DOHH2 (cell line): ENCODE measurements at regions not wholly inside any gene's neighbourhood (a gene's known extent, or its start where the extent isn't known, plus 50 kb on each side); places are given as distances from the start of the nearest gene placed in this dataset.

ENCODE experiments used
- H3F3A ChIP-seq: fragments of 200-600 bp; sonication (generic), shearing (Covaris generic); 2 replicates; pipeline ENCODE4 v1.6.0; 2016; ENCODE audit warnings: antibody characterized with exemption, mild to moderate bottlenecking; ENCODE audit not compliant: control insufficient read depth, insufficient read depth
- H3K27ac ChIP-seq: fragments of 200-600 bp; sonication (generic); 2 replicates; pipeline ENCODE4 v1.5.1; 2014; ENCODE audit warnings: low read depth, mild to moderate bottlenecking, low read length, moderate library complexity
- H3K27me3 ChIP-seq: fragments of 200-600 bp; sonication (generic); 2 replicates; pipeline ENCODE4 v1.6.1; 2014; ENCODE audit warnings: mild to moderate bottlenecking, low read length, mixed read lengths; ENCODE audit not compliant: control insufficient read depth
- H3K36me3 ChIP-seq: fragments of 200-600 bp; sonication (generic); 2 replicates; pipeline ENCODE4 v1.6.1; 2014; ENCODE audit warnings: mild to moderate bottlenecking, low read length, moderate library complexity, mixed read lengths; ENCODE audit not compliant: control insufficient read depth
- H3K4me1 ChIP-seq: fragments of 200-600 bp; sonication (generic); 2 replicates; pipeline ENCODE4 v1.6.1; 2014; ENCODE audit warnings: mild to moderate bottlenecking, low read length, mixed read lengths; ENCODE audit not compliant: control insufficient read depth
- H3K4me2 ChIP-seq: fragments of 200-600 bp; sonication (generic); 2 replicates; pipeline ENCODE4 v1.6.0; 2014; ENCODE audit warnings: mild to moderate bottlenecking, low read length, moderate library complexity
- H3K4me3 ChIP-seq: fragments of 200-600 bp; sonication (generic); 2 replicates; pipeline ENCODE4 v1.5.1; 2014; ENCODE audit warnings: mild to moderate bottlenecking, low read length, mixed read lengths
- H3K79me2 ChIP-seq: fragments of 200-600 bp; sonication (generic); 2 replicates; pipeline ENCODE4 v1.6.1; 2014; ENCODE audit warnings: mild to moderate bottlenecking, low read length, mixed read lengths; ENCODE audit not compliant: control insufficient read depth
- H3K9me2 ChIP-seq: fragments of 200-600 bp; sonication (generic); replicated peaks from 2 replicates; pipeline ENCODE4 v1.6.1; 2014; ENCODE audit warnings: mild to moderate bottlenecking, low read length, mixed read lengths; ENCODE audit not compliant: control insufficient read depth
- H3K9me3 ChIP-seq: fragments of 200-600 bp; sonication (generic); 2 replicates; pipeline ENCODE4 v1.6.1; 2014; ENCODE audit warnings: antibody characterized with exemption, low read length, mixed read lengths; ENCODE audit not compliant: control insufficient read depth, insufficient read depth
- H4K20me1 ChIP-seq: fragments of 200-600 bp; sonication (generic); 2 replicates; pipeline ENCODE4 v1.6.0; 2014; ENCODE audit warnings: low read depth, mild to moderate bottlenecking, antibody characterized with exemption, low read length, moderate library complexity; ENCODE audit not compliant: control insufficient read depth, insufficient read depth
- CTCF ChIP-seq: fragments of 200-600 bp; sonication (generic); IDR thresholded peaks from one replicate; pipeline ENCODE4 v1.5.1; 2014; ENCODE audit warnings: antibody characterized with exemption, mild to moderate bottlenecking, low read depth, low read length; ENCODE audit not compliant: poor library complexity, severe bottlenecking
- EZH2phosphoT487 ChIP-seq: fragments of 200-600 bp; sonication (generic); IDR thresholded peaks from 2 replicates; pipeline ENCODE4 v1.6.1; 2017; ENCODE audit warnings: borderline replicate concordance, mild to moderate bottlenecking, antibody characterized with exemption, low read length, moderate library complexity, mixed read lengths

DNA sequence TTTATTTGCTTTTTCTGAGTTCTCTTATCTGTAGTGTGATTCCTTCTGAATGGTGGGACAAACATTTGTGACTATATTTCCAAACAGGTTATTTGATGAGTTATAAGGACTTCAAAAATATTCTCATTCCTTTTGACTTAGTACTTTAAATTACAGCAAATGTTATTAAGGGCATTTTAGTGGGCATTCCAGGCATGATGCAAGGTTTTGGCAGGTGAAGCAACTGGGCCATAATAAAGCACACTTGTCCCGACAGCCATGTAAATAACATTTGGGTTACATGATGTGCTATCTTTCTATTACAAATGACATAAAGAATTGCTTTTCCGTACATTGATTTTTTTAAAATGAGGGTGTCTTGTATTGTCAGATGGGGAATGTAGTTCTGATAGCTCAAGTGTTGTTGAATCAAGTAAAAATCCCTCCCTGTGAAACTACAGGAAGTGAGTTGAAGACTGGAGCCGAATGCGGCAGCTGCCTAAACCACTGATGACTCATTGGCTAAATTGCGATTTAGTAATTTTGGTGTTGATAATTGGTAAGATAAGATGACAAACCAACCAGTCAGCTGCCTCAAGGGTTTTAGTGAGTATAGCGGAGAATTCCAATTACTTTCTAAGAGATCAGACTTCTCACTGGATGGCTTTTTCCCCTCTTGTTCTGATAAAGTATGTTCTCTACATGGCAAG, 231.3 kb upstream of the NPY start:
- H3K4me1 ChIP-seq: no peaks in the 10 kb centered on the region
- H3K27ac ChIP-seq: no peak overlapping the region

DNA sequence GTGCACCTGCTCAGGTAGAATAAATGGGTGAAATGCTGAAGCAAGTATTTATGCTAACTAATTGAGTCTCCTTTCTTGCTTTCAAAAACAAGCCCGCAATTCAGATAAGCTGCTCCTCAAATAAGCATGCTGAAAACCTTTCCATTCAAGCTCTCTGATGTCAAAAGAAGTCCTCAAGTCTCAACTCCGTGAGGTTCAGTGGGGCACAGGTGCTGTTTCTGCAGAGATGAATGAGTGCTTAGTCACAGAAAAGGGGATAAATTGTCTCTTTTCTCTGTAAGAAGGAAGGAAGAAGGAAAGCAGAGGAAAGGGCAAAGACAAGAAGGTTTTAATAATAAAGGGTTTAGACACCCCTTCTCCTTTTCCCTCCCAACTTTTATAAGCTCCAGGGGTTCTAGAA, 229.8 kb upstream of the NPY start:
- Histone ChIP-seq H3F3A (no peaks in the 10 kb centered on the region), H3K27me3 (0 out of 2 replicates have a peak, but pooled peaks cover 4% of the 10 kb centered on the region), H3K79me2 (no peaks in the 10 kb centered on the region), H3K4me1 (no peaks in the 10 kb centered on the region), H3K4me3 (no peak overlapping the region), H3K4me2 (no peak overlapping the region), H3K9me3 (no peaks in the 10 kb centered on the region), H3K36me3 (no peaks in the 10 kb centered on the region), H3K27ac (no peak overlapping the region), H4K20me1 (no peaks in the 10 kb centered on the region), H3K9me2 (no peaks in the 10 kb centered on the region)
- TF ChIP-seq EZH2phosphoT487: no peak
- TF ChIP-seq CTCF: no peak

More for the DNA sequence above, 231.3 kb upstream of the NPY start:
- Histone ChIP-seq H3K4me3 (no peak overlapping the region), H3K4me2 (no peak overlapping the region), H3F3A (no peaks in the 10 kb centered on the region), H4K20me1 (no peaks in the 10 kb centered on the region), H3K79me2 (no peaks in the 10 kb centered on the region), H3K27me3 (0 out of 2 replicates have a peak, but pooled peaks cover 4% of the 10 kb centered on the region), H3K9me3 (no peaks in the 10 kb centered on the region), H3K9me2 (no peaks in the 10 kb centered on the region), H3K36me3 (no peaks in the 10 kb centered on the region)
- TF ChIP-seq CTCF (no peak), EZH2phosphoT487 (no peak)

- H3K79me2 ChIP-seq: no peaks in the 10 kb centered on the region
- no peaks in the 10 kb centered on the region for H3K9me2 ChIP-seq
- no peak overlapping the region for H3K4me2 ChIP-seq
- H3K4me3 ChIP-seq: no peak overlapping the region
- H4K20me1 ChIP-seq: no peaks in the 10 kb centered on the region
- TF ChIP-seq CTCF (peak; percentile 37), EZH2phosphoT487 (no peak)
- H3K36me3 ChIP-seq: no peaks in the 10 kb centered on the region
- 0 out of 2 replicates have a peak, but pooled peaks cover 4% of the 10 kb centered on the region for H3K27me3 ChIP-seq
- H3K27ac ChIP-seq: no peak overlapping the region
- H3K9me3 ChIP-seq: no peaks in the 10 kb centered on the region
- H3F3A ChIP-seq: no peaks in the 10 kb centered on the region
- H3K4me1 ChIP-seq: no peaks in the 10 kb centered on the region
These were observed 226.7 kb upstream of the NPY start for GRCh38 chr7:24057243-24057642.
